NT2/D1 (cell line): ENCODE measurements at regions not wholly inside any gene's neighbourhood (a gene's known extent, or its start where the extent isn't known, plus 50 kb on each side); places are given as distances from the start of the nearest gene placed in this dataset.
"Not testable (repeated sequence)": the region's sequence is repeated elsewhere in the genome, so short reads cannot be mapped to it uniquely, and the experiment has no call there.

Experiments
- DNase-seq: peaks from one replicate; pipeline ENCODE4 v3.0.0-alpha.2; 2011; ENCODE audit warnings: low read depth, low spot score
- H3K27me3 ChIP-seq: 2 replicates; pipeline ENCODE4 v1.6.0; 2011; ENCODE audit warnings: mild to moderate bottlenecking; ENCODE audit not compliant: insufficient read length, insufficient read depth
- H3K36me3 ChIP-seq: 2 replicates; pipeline ENCODE4 v1.6.1; 2011; ENCODE audit warnings: mild to moderate bottlenecking, low read length, mixed read lengths; ENCODE audit not compliant: insufficient read depth, insufficient read length
- H3K4me1 ChIP-seq: 2 replicates; pipeline ENCODE4 v1.5.1; 2011; ENCODE audit not compliant: insufficient read depth, insufficient read length
- H3K4me3 ChIP-seq: 2 replicates; pipeline ENCODE4 v1.5.1; 2011; ENCODE audit warnings: low read depth; ENCODE audit not compliant: insufficient read length
- H3K9ac ChIP-seq: 2 replicates; pipeline ENCODE4 v1.6.0; 2011; ENCODE audit warnings: low read depth; ENCODE audit not compliant: insufficient read length
- H3K9me3 ChIP-seq: 2 replicates; pipeline ENCODE4 v1.5.1; 2011; ENCODE audit warnings: mild to moderate bottlenecking, low read length; ENCODE audit not compliant: insufficient read depth
- SUZ12 ChIP-seq: IDR thresholded peaks from 2 replicates; pipeline ENCODE4 v1.6.1; 2011; ENCODE audit not compliant: insufficient read length, insufficient read depth; ENCODE audit errors: extremely low read depth
- YY1 ChIP-seq: IDR thresholded peaks from 2 replicates; pipeline ENCODE4 v1.6.1; 2011; ENCODE audit not compliant: insufficient read length, insufficient read depth
- ZNF274 ChIP-seq: IDR thresholded peaks from 2 replicates; pipeline ENCODE4 v1.6.1; 2011; ENCODE audit warnings: mild to moderate bottlenecking, low read depth, low read length

DNA sequence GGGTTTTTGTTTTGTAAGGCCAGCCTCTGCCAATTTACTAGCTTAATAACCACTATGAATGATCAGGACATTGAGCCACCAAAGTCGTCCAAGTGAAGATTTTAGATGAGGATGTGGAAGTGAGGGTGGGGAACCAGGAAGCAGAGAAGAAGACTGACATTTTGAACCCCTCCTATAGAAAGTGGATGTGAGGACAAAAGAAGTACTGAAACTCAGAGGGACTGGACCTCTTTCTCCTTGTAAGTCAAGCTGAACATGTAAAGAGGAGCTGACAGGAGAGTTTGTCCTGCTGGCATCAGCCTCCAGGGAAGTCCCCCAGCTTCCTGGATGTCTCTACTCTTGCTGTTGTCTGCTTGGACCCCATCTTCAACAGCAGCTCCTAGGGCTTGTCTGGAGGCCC, 338.2 kb upstream of the NCAM1 start:
- Histone ChIP-seq H3K9me3 (no peaks in the 10 kb centered on the region), H3K4me1 (no peaks in the 10 kb centered on the region), H3K9ac (no peak overlapping the region), H3K4me3 (no peak overlapping the region), H3K36me3 (no peaks in the 10 kb centered on the region), H3K27me3 (no peaks in the 10 kb centered on the region)
- DNase-seq, result no peak
- TF ChIP-seq SUZ12 (no peak), YY1 (no peak), ZNF274 (no peak)

DNA sequence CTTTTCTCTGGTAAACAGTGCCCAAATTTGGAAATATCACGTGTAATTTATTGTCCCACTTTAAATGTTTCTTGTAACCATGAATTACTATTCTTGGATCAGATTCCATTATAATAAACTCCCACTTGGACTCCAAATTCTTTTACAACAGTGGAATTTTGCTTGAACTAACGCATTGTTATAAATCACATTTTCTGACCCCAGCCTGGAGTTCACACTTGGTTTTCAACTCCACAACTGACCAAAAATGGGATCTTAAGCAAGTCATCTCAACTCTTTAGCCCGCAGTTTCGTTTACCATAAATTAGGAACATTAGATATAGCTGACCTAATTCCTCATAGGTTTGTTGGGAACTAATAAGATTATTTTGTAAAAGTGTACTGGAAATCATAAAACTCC, 336.8 kb upstream of the NCAM1 start:
- Histone ChIP-seq H3K27me3 (no peaks in the 10 kb centered on the region), H3K4me3 (no peak overlapping the region), H3K4me1 (no peaks in the 10 kb centered on the region), H3K36me3 (no peaks in the 10 kb centered on the region), H3K9me3 (no peaks in the 10 kb centered on the region), H3K9ac (no peak overlapping the region)
- no peak for DNase-seq
- TF ChIP-seq ZNF274 (no peak), SUZ12 (no peak), YY1 (no peak)

DNA sequence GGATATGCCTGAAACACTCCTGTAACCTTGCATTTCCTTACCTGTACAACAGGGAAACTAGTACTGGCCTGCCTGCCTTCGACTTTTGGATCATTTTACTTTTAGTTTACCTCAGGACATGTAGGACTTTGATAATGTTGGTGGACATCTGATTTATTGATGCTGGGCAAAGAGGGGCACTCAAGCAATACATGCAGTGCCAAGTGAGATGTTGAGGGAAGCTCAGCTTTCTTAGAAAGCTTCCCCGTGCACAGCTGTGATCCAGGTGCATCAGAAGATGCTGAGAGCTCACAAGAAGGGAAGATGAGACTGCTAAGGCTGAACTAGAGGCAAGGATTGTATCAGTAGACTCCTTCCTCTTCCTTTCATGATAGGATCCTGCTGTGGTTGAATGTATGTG, 336.2 kb upstream of the NCAM1 start:
- not testable (repeated sequence) for H3K9me3 ChIP-seq, H3K9ac ChIP-seq, H3K4me3 ChIP-seq, H3K4me1 ChIP-seq, H3K36me3 ChIP-seq, H3K27me3 ChIP-seq, DNase-seq

DNA sequence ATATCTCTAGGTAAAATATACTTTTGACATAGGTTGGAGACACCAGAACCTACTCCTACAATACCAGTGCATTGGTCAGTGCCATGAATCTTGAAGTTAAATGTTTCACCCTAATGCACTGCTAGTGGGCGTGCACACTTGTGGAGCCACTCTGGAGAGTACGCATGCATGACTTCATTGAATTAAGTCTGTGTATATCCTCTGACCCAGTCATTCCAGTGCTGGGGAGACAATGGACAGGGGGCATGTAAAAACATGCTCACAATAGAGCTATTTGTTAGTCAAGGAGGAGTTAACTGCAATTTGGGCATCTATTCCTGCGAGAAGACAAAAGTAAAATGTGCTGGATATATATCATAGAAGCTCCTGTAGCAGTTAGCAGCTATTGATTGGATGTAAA, 335.4 kb upstream of the NCAM1 start:
- TF ChIP-seq ZNF274 (no peak), YY1 (no peak), SUZ12 (no peak)
- Histone ChIP-seq H3K9ac (no peak overlapping the region), H3K4me3 (no peak overlapping the region), H3K27me3 (no peaks in the 10 kb centered on the region), H3K9me3 (no peaks in the 10 kb centered on the region), H3K36me3 (no peaks in the 10 kb centered on the region), H3K4me1 (no peaks in the 10 kb centered on the region)
- no peak for DNase-seq

DNA sequence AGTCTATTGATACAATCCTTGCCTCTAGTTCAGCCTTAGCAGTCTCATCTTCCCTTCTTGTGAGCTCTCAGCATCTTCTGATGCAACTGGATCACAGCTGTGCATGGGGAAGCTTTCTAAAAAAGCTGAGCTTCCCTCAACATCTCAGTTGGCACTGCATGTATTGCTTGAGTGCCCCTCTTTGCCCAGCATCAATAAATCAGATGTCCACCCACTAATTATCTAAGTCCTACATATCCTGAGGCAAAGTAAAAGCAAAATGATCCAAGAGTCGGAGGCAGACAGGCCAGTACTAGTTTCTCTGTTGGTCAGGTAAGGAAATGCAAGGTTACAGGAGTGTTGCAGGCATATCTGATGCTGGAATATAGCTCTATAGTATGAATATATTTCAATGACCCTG, 334.5 kb upstream of the NCAM1 start:
- H3K4me1 ChIP-seq, result no peaks in the 10 kb centered on the region
- DNase-seq, result no peak
- no peaks in the 10 kb centered on the region for H3K36me3 ChIP-seq
- no peak for TF ChIP-seq YY1
- no peak for TF ChIP-seq ZNF274
- TF ChIP-seq SUZ12, result no peak
- no peaks in the 10 kb centered on the region for H3K9me3 ChIP-seq
- H3K27me3 ChIP-seq, result no peaks in the 10 kb centered on the region
- no peak overlapping the region for H3K9ac ChIP-seq
- H3K4me3 ChIP-seq, result no peak overlapping the region

DNA sequence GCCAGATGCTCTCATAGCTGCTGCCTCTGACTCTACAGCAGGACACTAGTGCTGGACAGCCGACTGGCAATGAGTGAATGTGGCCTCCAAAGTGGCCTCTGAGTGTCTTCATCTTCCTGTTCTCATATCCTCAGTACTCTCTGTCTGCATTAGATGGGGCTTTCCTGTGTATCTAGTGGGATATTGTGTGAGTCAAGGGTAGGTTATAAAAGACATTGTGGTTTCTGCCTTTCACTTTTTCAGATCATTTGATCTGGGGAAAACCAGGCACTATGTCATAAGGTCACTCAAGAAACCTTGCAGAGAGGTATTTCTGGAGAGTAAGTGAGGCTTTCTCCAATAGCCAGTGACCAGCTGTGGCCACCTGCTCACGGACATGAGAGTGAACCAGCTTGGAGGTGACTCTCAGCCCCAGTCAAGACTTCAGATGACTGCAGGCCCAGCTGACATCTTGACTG, 333.6 kb upstream of the NCAM1 start:
- Histone ChIP-seq H3K4me1 (no peaks in the 10 kb centered on the region), H3K4me3 (no peak overlapping the region), H3K9me3 (no peaks in the 10 kb centered on the region), H3K36me3 (no peaks in the 10 kb centered on the region), H3K27me3 (no peaks in the 10 kb centered on the region), H3K9ac (no peak overlapping the region)
- no peak for TF ChIP-seq ZNF274
- no peak for TF ChIP-seq YY1
- no peak for TF ChIP-seq SUZ12
- no peak for DNase-seq

DNA sequence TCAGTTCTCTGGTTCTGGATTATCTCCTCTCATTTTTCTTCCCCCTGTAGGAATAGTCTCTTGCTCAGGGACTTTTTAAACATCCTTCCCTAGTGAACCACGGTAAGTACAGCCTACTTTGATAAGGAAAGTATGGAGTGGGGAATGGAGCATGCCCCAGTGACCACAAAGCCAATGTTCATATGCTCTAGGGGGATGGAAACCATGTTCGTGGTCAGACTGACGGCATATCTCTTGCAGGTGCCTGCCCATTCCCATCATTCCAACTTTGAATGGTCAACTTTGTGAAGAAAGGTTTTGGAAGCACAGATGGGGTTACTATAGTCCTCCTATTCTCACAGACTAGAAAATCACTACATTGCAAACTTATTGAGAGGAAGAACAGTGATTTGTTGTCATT, 332.5 kb upstream of the NCAM1 start:
- no peak for TF ChIP-seq YY1
- TF ChIP-seq ZNF274, result no peak
- no peak overlapping the region for H3K4me3 ChIP-seq
- no peak for DNase-seq
- no peak overlapping the region for H3K9ac ChIP-seq
- H3K27me3 ChIP-seq, result no peaks in the 10 kb centered on the region
- no peaks in the 10 kb centered on the region for H3K9me3 ChIP-seq
- no peaks in the 10 kb centered on the region for H3K4me1 ChIP-seq
- H3K36me3 ChIP-seq, result no peaks in the 10 kb centered on the region

DNA sequence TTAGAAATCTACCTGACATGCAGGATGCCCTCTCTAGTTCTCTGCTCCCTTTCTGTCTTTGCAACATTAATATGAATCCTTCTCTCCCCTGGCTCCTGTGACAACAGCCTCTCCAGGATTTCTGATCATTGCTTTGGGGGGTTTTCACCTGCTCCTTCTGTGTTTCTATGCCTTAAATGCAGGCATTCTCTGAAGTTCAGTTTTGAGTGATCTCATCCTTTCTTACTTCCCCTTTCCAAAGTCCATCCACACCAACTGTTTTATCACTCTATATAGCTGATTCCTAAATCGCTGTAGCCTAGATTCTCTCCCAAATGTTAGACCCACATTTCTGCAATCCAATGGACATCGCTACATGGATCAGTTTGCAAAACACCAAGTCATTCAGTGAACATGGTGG, 330.7 kb upstream of the NCAM1 start:
- no peaks in the 10 kb centered on the region for H3K4me1 ChIP-seq
- no peak for TF ChIP-seq SUZ12
- no peak for TF ChIP-seq YY1
- no peak for TF ChIP-seq ZNF274
- no peaks in the 10 kb centered on the region for H3K36me3 ChIP-seq
- DNase-seq, result no peak
- no peaks in the 10 kb centered on the region for H3K27me3 ChIP-seq
- H3K9ac ChIP-seq, result no peak overlapping the region
- no peak overlapping the region for H3K4me3 ChIP-seq
- H3K9me3 ChIP-seq, result no peaks in the 10 kb centered on the region
